ENCODE measurements at regions not wholly inside any gene's neighbourhood (a gene's known extent, or its start where the extent isn't known, plus 50 kb on each side); places are given as distances from the start of the nearest gene placed in this dataset.

GRCh38 chr9:82894548-82894947 is 168.4 kb downstream of the RASEF start:
- DNase-seq = no peak
- no peaks in the 10 kb centered on the region for H3K36me3 Mint-ChIP-seq
- Histone ChIP-seq H3K9me3 (replicated peaks in 1 of 2; ENCODE audit: control insufficient read depth in 1 of 2, insufficient read depth in 1 of 2, low read length in 2 of 2) (peaks cover 0 to 2% of the 10 kb centered on the region in 2 donors), H3K36me3 (replicated peaks in 1 of 2; ENCODE audit: control insufficient read depth in 1 of 2, insufficient read depth in 2 of 2, low read length in 2 of 2) (no peaks in the 10 kb centered on the region), H3K4me2 (replicated peaks; ENCODE audit: extremely low read depth, low read length, poor library complexity, severe bottlenecking) (no peak overlapping the region), H3K4me3 (replicated peaks in 1 of 3; ENCODE audit: low read depth in 2 of 3, low read length in 3 of 3) (no peak overlapping the region), H3K27me3 (ENCODE audit: control insufficient read depth in 2 of 2, insufficient read depth in 2 of 2, low read length in 2 of 2) (no peaks in the 10 kb centered on the region), H4K20me1 (ENCODE audit: insufficient read depth, low read length) (no peaks in the 10 kb centered on the region), H3K9ac (ENCODE audit: insufficient read depth, low read length, poor library complexity, severe bottlenecking) (no peak overlapping the region), H3K79me2 (ENCODE audit: insufficient read depth, low read length) (no peaks in the 10 kb centered on the region), H3K27ac (ENCODE audit: low read depth in 1 of 2, low read length in 2 of 2) (no peak overlapping the region), H3K4me1 (ENCODE audit: control insufficient read depth in 1 of 2, insufficient read depth in 2 of 2, low read length in 2 of 2) (no peaks in the 10 kb centered on the region), H2AFZ (ENCODE audit: insufficient read depth, low read depth, low read length, poor library complexity, severe bottlenecking) (no peak overlapping the region)
- H3K4me1 Mint-ChIP-seq = no peaks in the 10 kb centered on the region
- peaks cover 0 to 12% (median 5%) of the 10 kb centered on the region in 7 donors for H3K9me3 Mint-ChIP-seq
- intact Hi-C loops (cut with micrococcal nuclease) = no loop called here
- peak overlapping the region in 1 of 7 donors; percentile 4 for H3K27ac Mint-ChIP-seq
- no peak for TF ChIP-seq CTCF (IDR thresholded peaks at IDR 0.05)
- no CpG with 5 or more reads among the region's 1 CpG for WGBS (ENCODE audit: insufficient coverage)
- no peak overlapping the region for H3K4me3 Mint-ChIP-seq
- H3K27me3 Mint-ChIP-seq (ENCODE audit: low read depth in 3 of 3) = no peaks in the 10 kb centered on the region

GRCh38 chr9:82894961-82895821 is 167.8 kb downstream of the RASEF start:
- H3K36me3 Mint-ChIP-seq = no peaks in the 10 kb centered on the region
- no peaks in the 10 kb centered on the region for H3K27me3 Mint-ChIP-seq (ENCODE audit: low read depth in 3 of 3)
- no peaks in the 10 kb centered on the region for H3K36me3 ChIP-seq (replicated peaks in 1 of 2; ENCODE audit: control insufficient read depth in 1 of 2, insufficient read depth in 2 of 2, low read length in 2 of 2)

More at GRCh38 chr9:82894961-82895821, 167.8 kb downstream of the RASEF start:
- H3K4me1 Mint-ChIP-seq = no peaks in the 10 kb centered on the region
- no peak for DNase-seq
- 86% methylated on average over 1 of the region's 4 CpGs for WGBS (ENCODE audit: insufficient coverage)
- Histone ChIP-seq H3K4me3 (replicated peaks in 1 of 3; ENCODE audit: low read depth in 2 of 3, low read length in 3 of 3) (no peak overlapping the region), H3K27me3 (ENCODE audit: control insufficient read depth in 2 of 2, insufficient read depth in 2 of 2, low read length in 2 of 2) (no peaks in the 10 kb centered on the region), H4K20me1 (ENCODE audit: insufficient read depth, low read length) (no peaks in the 10 kb centered on the region), H3K9me3 (replicated peaks in 1 of 2; ENCODE audit: control insufficient read depth in 1 of 2, insufficient read depth in 1 of 2, low read length in 2 of 2) (peaks cover 0 to 2% of the 10 kb centered on the region in 2 donors), H3K4me2 (replicated peaks; ENCODE audit: extremely low read depth, low read length, poor library complexity, severe bottlenecking) (no peak overlapping the region), H3K27ac (ENCODE audit: low read depth in 1 of 2, low read length in 2 of 2) (no peak overlapping the region), H3K4me1 (ENCODE audit: control insufficient read depth in 1 of 2, insufficient read depth in 2 of 2, low read length in 2 of 2) (no peaks in the 10 kb centered on the region), H3K9ac (ENCODE audit: insufficient read depth, low read length, poor library complexity, severe bottlenecking) (no peak overlapping the region), H2AFZ (ENCODE audit: insufficient read depth, low read depth, low read length, poor library complexity, severe bottlenecking) (no peak overlapping the region), H3K79me2 (ENCODE audit: insufficient read depth, low read length) (no peaks in the 10 kb centered on the region)
- H3K27ac Mint-ChIP-seq = peak overlapping the region in 1 of 7 donors; percentile 4
- H3K4me3 Mint-ChIP-seq = no peak overlapping the region
- H3K9me3 Mint-ChIP-seq = peaks cover 0 to 12% (median 5%) of the 10 kb centered on the region in 7 donors
- TF ChIP-seq CTCF (IDR thresholded peaks at IDR 0.05) = no peak
- intact Hi-C loops (cut with micrococcal nuclease) = no loop called here

Data from CD14-positive monocyte (primary cell).